Gastrocnemius medialis (tissue), 4 donors: ENCODE measurements at regions not wholly inside any gene's neighbourhood (a gene's known extent, or its start where the extent isn't known, plus 50 kb on each side); places are given as distances from the start of the nearest gene placed in this dataset.

ENCODE experiments used
- POLR2A ChIP-seq, 2 donors: fragments of 450-650 bp; IDR thresholded peaks; one replicate each; pipeline ENCODE4 v1.6.1; 2017; ENCODE audit warnings: antibody characterized with exemption in 2 of 2, mild to moderate bottlenecking in 2 of 2, moderate library complexity in 2 of 2
- TF ChIP-seq, protein P1 (sequence below), 5 experiments: fragments of 450-650 bp in 3 of 5; fragments of 200-600 bp in 2 of 5; sonication (generic) in 2 of 5; IDR thresholded peaks in 4 of 5; conservative IDR thresholded peaks in 1 of 5; 1 replicate in 4 of 5; 2 replicates in 1 of 5; pipeline ENCODE4 v1.5.1; 2016 to 2019; ENCODE audit warnings: antibody characterized with exemption in 5 of 5, mild to moderate bottlenecking in 3 of 5, moderate library complexity in 3 of 5

DNA sequence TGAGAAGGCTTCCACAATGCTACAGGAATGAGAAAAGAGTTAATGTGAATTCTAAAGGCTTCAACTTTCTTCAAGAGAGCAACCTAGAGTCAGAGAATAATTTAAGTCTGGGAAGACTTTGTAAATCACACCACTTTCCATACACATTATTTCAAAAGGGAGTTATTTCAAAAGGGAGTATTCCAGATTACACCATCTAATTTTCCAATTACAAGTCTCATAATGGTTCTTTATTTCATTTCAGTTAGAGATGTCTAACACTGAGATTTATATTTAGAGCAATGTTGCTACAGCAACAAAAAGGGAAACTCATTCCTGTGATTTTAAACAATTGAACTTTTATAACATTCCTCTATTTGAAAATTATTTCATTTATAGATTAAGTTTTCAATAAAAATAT lies 98.8 kb upstream of the DST start:
- TF ChIP-seq, protein P1, sequence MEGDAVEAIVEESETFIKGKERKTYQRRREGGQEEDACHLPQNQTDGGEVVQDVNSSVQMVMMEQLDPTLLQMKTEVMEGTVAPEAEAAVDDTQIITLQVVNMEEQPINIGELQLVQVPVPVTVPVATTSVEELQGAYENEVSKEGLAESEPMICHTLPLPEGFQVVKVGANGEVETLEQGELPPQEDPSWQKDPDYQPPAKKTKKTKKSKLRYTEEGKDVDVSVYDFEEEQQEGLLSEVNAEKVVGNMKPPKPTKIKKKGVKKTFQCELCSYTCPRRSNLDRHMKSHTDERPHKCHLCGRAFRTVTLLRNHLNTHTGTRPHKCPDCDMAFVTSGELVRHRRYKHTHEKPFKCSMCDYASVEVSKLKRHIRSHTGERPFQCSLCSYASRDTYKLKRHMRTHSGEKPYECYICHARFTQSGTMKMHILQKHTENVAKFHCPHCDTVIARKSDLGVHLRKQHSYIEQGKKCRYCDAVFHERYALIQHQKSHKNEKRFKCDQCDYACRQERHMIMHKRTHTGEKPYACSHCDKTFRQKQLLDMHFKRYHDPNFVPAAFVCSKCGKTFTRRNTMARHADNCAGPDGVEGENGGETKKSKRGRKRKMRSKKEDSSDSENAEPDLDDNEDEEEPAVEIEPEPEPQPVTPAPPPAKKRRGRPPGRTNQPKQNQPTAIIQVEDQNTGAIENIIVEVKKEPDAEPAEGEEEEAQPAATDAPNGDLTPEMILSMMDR (IDR thresholded peaks at IDR 0.05 in 4 of 5, conservative IDR thresholded peaks at IDR 0.05 in 1 of 5) = no peak
- no peak for TF ChIP-seq POLR2A (IDR thresholded peaks at IDR 0.05)
